ENCODE measurements at regions not wholly inside any gene's neighbourhood (a gene's known extent, or its start where the extent isn't known, plus 50 kb on each side); places are given as distances from the start of the nearest gene placed in this dataset.

GRCh38 chr20:50434321-50434652, 75.9 kb upstream of the PTPN1 start:
- ATAC-seq: no peak
- H3K4me3 ChIP-seq: no peak overlapping the region
- intact Hi-C loops (cut with DNase I): no loop called here
- TF ChIP-seq CTCF (IDR thresholded peaks at IDR 0.05): no peak
- no peaks in the 10 kb centered on the region for H3K36me3 ChIP-seq (ENCODE audit: insufficient read depth in 1 of 2, low read depth in 1 of 2)
- DNase-seq: no peak
- H3K9me3 ChIP-seq: no peaks in the 10 kb centered on the region
- no peak overlapping the region for H3K27ac ChIP-seq
- H3K4me1 ChIP-seq: peaks cover 11% of the 10 kb centered on the region
- whole genome bisulfite sequencing, 3 donors: 95 to 100% (median 96%) methylated on average over 1 of the region's 1 CpG
- no peaks in the 10 kb centered on the region for H3K27me3 ChIP-seq (ENCODE audit: insufficient read depth in 3 of 3, low read length in 2 of 3)

GRCh38 chr20:50434653-50435396, 75.4 kb upstream of the PTPN1 start:
- WGBS, 3 donors: 70 to 76% (median 73%) methylated on average over 6 of the region's 6 CpGs
- Histone ChIP-seq H3K36me3 (ENCODE audit: insufficient read depth in 1 of 2, low read depth in 1 of 2) (no peaks in the 10 kb centered on the region), H3K27ac (no peak overlapping the region), H3K9me3 (no peaks in the 10 kb centered on the region), H3K4me1 (peaks cover 7% of the 10 kb centered on the region), H3K4me3 (no peak overlapping the region), H3K27me3 (ENCODE audit: insufficient read depth in 3 of 3, low read length in 2 of 3) (no peaks in the 10 kb centered on the region)
- ATAC-seq (no peak), DNase-seq (no peak)
- intact Hi-C loops (cut with DNase I): no loop called here
- TF ChIP-seq CTCF (IDR thresholded peaks at IDR 0.05): no peak

- H3K4me1 ChIP-seq: peaks cover 7% of the 10 kb centered on the region
- no peak overlapping the region for H3K4me3 ChIP-seq
- peak; percentile 56 to 85 (median 61) for ATAC-seq
Observed at GRCh38 chr20:50435397-50436051, 74.7 kb upstream of the PTPN1 start.

GRCh38 chr20:50436052-50436656, 74.0 kb upstream of the PTPN1 start:
- intact Hi-C loops (cut with DNase I): no loop called here
- ATAC-seq (peak in 1 of 4 donors; percentile 2), DNase-seq (no peak)
- H3K36me3 ChIP-seq (ENCODE audit: insufficient read depth in 1 of 2, low read depth in 1 of 2): no peaks in the 10 kb centered on the region
- H3K27ac ChIP-seq: peak overlapping the region; percentile 14
- H3K4me1 ChIP-seq: peaks cover 7% of the 10 kb centered on the region
- H3K27me3 ChIP-seq (ENCODE audit: insufficient read depth in 3 of 3, low read length in 2 of 3): no peaks in the 10 kb centered on the region
- H3K9me3 ChIP-seq: no peaks in the 10 kb centered on the region
- no peak overlapping the region for H3K4me3 ChIP-seq
- WGBS, 3 donors: 44 to 70% (median 56%) methylated on average over 6 of the region's 6 CpGs
- no peak for TF ChIP-seq CTCF (IDR thresholded peaks at IDR 0.05)

More at GRCh38 chr20:50435397-50436051, 74.7 kb upstream of the PTPN1 start:
- Histone ChIP-seq H3K36me3 (ENCODE audit: insufficient read depth in 1 of 2, low read depth in 1 of 2) (no peaks in the 10 kb centered on the region), H3K9me3 (no peaks in the 10 kb centered on the region), H3K27me3 (ENCODE audit: insufficient read depth in 3 of 3, low read length in 2 of 3) (no peaks in the 10 kb centered on the region), H3K27ac (peak overlapping the region; percentile 31)
- 56 to 64% (median 58%) methylated on average over 22 of the region's 22 CpGs for WGBS, 3 donors
- intact Hi-C loops (cut with DNase I): no loop called here
- DNase-seq: peak in 1 of 2 donors; percentile 71
- no peak for TF ChIP-seq CTCF (IDR thresholded peaks at IDR 0.05)
